NCI-H2227 treated with DMSO at 0.1 percent for 48 hours (cell line): ENCODE measurements at regions not wholly inside any gene's neighbourhood (a gene's known extent, or its start where the extent isn't known, plus 50 kb on each side); places are given as distances from the start of the nearest gene placed in this dataset.
A peak's percentile ranks its signal among the peaks of the same experiment; 100 is the strongest.

Source experiments
- DNase-seq: peaks from one replicate; lab custom pipeline; 2025; lab: John Stamatoyannopoulos, UW

DNA sequence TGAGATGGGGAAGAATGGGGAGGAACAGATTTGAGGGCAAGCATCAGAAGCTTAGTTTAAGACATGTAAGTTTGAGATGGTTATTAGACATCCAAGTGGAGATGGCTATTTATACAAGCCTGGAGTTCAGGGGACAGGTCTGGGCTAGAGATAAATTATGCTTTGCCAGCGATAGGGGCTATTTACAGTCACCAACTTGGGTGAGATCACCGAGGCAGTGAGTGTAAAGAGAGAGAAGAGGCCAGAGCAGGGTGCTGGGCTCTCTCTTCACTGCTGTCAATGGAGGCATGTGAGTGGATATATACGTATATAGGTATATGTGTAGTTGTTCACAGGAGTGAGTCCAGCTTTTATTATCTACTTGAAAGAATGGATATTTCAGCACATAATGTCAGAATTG lies 81.0 kb downstream of the QPCT start:
- no peak for DNase-seq

DNA sequence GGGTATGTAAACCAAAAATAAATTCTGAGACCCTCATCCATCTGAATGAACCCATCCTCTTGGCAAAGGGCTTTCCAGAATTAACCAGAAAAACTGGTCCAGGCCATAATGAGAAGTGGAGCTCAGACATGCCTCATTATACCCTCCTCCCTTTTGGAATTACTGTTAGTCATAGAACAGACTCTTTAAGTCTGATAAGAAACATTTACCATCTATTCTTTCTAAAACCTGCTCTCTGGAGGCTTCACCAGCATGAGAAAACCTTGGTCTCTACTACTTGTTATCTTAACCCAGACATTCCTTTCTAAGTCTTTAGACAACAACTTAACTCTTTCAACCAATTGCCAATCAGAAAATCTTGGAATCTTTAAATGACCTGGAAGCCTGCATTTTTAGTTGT lies 82.8 kb downstream of the QPCT start:
- DNase-seq, result no peak

DNA sequence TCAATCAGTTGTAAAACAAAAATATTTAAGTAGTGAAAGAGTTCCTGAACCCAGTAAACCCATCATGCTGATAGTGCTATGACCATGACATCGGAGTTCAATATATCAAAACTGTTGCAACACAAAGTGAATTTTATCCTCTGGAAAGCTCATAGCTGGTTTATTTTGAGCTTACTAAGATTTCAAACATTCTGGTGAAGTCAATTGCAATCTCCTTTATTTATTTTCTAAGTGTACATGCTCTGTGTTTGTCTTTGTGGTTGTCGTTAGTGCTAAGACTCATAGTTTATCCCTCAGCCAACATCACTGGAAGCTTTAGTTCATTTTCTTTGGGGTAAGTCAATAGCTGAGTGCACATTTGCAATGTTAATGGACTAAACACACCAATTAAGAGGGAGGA lies 91.9 kb downstream of the QPCT start:
- DNase-seq, result no peak

DNA sequence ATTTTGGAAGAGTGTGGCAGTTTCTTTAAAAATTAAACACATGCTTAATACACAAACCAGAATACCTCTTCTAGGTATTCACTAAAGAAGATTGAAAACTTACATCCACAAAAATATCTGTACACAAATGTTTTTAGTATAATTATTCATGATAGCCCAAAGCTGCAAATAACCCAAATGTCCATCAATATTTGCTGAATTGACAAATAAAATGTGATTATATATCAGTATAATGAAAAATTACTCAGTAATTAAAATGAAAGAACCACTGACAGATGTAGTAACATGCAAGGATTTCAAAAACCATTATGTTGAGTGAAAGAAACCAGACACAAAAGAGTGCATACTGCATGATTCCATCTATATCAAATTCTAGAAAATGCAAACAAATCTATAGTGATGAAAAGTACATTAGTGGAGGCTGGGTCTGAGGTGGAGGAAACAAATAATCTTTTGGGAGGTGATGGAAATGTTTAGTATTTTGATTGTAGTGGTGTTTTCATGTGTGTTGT lies 94.8 kb downstream of the QPCT start:
- no peak for DNase-seq

DNA sequence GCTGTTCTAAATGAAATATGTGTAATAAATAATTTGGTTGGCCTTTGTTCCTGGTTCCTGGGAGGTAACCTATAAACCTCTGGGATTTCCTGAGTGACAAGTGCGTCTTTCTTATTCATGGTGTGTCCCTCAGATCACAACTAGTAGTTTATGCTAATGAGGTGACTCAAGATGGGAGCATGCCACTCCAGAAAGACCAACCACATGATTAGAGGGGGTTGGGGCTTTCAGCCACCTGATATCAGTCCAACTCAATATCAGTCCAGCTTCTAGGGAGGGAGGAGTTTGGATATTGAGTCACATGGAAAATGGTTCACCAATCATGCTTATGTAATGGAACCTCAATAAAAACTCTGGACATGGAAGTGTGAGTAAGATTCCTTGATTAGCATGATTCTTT lies 96.6 kb downstream of the QPCT start:
- DNase-seq, result no peak

DNA sequence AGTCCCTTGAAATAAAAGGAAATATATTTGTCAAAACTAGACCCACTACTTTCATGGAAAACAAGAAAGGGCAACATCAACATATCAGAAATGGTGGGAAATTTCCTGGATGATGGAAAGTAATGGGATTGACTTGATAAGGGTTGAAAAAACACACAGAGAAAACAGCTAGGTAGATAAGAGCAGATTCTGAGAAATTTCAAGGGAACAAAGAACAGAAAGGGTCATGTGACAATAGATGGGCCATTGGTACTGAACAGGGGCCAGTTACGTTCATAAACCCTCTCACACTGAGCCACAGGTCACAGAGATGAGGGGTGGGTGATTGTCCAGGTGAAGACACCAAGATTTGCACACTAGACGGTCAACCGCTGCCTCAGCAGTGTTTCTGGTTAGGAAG lies 98.7 kb downstream of the QPCT start:
- no peak for DNase-seq

DNA sequence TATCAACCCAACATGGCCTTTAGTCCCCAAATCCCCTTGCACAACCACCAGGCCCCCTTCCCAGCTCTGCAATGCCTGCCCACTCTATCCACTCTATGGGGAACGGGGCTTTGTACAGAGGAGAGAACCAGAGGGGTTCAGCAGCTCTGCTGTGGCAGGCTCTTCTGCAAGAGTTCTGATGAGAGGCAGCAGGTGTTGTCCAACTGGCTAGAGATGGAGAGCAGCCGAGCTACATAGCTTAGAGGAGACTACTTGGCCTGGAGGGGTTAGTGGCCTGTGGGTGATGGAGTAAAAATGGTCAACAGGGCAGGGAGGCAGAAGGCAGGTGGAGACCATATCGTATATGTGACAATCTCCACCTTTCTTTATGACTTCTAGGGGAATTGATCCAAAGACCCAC lies 103.0 kb downstream of the QPCT start:
- no peak for DNase-seq

DNA sequence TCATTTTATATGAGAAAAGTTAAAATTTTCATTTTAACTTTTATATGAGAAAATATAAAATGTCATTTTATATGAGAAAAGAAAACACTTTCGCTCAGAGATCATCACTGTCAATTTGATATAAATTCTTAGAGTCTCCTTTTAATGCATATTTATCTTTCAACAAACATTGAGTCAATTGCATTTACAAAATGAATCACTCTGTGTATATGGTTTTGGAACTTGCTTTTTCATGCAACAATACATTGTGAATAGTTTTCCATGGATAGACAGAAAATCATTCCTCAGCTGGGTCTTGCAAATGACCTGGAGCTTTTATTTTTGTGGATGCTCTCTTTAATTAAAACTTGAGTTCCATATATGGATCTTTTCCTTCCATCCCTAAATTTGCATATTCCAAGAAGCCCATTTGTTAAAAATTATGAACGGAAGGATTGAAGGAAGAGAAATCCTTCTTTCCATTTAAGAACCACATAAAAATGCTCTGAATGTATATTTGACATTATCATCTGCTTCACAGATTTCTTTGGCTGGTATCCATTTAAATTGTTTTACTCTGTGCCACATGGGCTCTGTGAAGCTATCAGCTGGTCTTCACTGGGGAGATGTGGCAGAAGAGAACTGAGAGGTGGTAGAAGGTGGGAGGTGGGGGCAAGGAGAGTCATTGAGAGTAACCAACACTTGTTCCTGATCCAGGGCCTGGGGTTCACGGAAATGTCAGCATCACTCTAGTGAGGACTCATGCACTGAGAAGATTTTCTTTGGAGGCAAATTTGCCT lies 104.1 kb downstream of the QPCT start:
- DNase-seq, result no peak

DNA sequence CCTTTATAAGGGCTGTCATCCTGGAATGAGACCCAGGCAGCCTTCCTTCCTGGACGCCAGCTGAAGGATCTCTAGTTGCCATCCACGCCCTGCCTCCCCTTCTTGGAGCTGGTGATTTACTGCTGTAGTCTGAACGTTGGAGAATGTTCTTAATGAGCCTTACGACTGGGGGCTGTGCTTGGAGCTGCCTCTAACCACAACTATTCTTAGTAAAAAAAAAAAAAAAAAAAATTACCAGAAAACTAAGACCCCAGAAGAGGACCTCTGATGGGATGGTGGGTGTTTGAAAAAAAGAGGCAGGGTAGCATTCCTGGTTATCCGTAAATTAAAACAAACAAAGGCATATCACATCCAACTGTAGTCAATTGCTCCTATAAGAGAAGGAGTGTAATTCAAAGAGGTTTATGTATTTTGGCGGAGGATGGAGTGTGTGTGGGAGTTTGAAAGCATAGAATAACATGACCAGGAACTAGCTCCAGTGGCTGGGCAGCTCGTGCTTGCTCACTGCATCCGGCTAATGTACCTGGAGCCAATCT lies 105.4 kb downstream of the QPCT start:
- DNase-seq, result no peak

DNA sequence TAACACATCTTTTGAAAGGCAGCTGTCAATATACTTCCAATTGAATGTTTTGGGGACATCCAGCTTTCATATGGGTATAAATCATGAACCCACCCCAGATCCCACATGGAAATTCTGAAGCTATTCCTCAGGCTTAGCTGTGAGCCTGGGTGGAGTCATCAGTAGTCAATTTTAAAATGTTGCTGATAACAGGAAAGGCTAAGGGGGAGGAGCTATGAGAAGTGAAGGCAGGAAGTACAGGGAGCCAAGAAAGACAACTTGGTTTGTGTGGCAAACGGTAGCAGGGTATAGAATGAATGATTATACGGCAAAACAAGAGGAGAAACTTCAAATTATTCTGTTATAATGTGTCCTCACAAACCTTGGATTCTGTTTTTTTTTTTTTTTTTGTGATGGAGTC lies 108.6 kb downstream of the QPCT start:
- DNase-seq, result no peak

DNA sequence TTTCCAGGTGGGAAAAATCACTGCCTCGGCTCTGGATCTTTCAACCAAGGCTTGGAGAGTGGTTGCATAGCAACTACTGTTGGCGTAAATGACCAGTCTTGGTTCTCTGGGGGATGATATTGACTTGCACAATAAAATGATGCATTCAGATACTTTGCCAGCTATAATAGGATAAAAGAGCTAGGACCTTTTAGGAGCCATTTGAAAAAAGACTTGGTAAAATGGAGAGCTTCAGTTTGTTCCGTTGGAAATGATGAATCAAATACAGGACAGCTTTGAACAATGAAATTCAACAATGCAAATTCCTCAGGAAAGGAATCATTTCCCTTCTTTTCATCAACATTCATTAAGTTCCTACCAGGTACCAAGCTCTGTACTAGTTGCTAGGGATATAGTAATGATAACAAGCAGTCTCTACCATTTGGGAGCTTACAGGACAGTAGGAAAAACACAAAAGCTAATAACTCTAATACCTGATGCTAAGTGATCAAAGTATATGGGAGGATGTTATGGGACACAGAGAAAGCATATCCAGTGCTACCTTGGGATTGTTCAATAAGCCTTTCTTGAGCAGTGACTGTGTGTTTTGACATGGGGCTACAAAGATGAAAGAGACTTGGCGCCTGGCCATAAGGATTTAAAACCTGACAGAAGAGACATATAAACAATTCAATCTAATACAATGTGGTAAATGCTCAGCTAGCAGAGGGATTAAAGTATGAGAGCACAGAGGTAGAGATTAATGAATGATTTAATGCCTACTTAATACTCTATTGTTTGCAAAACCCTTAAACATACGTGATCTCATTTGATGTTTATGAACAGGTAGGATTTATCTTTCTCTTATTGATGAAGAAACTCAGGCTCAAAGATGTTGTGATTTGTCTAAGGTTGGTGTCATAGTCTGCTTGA lies 110.7 kb downstream of the QPCT start:
- DNase-seq, result peak; percentile 4

DNA sequence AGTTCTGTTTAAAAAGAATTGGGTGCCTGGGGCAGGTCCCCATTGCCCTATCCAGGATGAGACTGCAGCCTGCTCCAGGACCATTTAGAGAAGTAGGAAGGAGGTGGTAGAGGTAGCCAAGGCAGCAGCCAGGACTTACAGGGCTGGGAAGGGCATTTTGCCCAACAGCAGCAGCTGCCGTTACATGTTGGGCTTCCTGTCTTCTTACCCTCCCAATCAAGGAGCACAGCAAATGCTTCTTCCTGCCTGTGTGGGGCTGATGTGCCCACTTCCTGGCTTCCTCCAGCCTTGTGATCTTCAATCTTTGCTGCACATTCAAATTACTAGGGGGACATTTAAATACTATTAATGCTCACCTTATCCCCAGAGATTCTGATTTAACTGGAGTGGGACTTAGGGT lies 112.0 kb downstream of the QPCT start:
- DNase-seq, result no peak

DNA sequence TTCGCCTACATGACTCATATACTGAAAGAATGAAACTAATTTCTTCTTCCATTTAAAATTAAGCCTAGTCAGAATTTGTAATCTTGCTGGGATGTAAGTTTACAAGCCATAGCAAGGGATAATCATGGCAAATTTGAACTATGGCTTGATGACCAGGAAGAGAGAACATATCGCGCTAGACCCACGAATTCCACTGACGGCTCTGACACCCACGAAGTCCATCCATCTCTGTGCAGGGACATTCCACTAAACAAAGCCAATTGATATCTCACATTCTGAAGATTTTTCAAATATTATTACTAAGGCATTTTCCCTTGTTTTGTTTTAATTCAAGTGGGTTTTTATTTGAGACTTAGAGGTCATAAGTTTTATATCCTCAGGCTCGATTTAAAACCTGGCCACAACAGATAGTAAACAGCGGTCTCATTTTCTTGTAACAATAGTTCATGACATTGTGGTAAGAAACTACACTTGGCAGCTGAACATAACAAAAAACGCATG lies 113.0 kb downstream of the QPCT start:
- DNase-seq, result no peak

DNA sequence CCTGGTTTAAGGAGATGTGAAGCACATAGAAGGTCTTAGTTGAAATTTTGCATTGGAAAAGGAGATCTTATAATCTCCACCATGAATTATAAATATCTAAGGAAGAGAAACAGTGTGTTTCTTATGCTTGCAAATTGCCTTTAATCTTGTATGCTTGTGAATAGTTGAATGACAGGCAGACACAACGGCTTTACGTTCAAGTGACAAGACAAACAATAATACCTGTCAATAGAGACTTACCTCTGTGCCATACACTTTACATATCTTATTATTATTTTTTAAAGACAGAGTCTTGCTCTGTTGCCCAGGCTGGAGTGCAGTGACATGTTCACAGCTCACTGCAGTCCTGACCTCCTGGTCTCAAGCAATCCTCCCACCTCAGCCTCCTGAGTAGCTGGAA lies 113.7 kb downstream of the QPCT start:
- no peak for DNase-seq

DNA sequence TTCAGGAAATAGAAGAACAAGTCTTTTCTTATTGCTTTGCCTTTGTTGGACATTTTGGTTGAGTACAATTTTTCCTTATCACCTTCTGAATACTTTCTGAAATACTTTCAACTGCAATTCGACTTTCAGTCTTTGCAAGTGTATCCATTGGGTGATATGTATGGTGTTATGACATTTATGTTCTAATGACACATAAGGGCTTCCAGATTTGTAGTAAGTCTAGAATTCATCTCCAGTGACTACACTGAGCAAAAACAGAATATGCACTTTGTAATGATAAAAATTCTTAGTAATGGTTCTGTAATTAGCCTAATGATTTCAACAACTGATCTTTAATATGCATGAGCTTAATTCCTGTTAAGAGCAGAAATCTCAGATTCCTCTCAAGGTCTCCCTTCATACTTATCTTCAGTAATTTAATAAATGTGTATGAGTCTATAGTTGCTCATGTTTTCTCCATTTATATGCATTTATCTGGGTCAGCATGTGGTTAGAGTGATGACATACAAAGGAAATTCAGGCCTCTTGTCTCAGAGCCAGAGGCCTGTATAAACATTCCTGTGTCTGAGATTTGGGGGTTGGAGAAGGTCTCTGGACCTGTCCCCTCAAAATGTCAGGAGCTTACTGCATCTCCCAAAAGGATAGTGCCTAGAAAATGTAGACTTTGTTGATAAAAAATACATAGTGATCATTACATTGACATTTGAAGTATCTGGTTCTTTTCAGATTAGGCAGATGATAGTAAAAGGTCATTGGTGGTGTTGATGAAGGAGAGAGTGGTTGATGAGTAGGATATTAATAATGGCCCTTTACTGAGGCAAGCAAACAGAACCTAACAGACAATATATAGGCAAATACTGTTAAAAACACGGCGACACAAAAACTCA lies 114.9 kb downstream of the QPCT start:
- no peak for DNase-seq

DNA sequence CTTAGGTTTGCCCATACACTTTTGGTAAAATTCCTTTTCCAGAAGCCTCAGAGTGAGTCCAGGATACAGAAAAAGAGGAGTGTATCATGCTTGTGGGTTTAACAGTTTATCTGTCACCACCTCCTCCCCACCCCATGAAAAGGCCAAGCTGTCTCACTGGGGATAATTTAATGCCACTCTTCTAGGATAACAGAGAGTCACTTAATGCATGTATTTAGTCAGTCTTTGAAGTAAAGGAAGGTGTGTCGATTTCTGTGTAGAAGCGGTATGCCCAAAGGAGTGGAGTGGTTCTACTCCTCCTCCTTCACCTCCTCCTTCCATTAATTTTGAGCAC lies 116.4 kb downstream of the QPCT start:
- no peak for DNase-seq

DNA sequence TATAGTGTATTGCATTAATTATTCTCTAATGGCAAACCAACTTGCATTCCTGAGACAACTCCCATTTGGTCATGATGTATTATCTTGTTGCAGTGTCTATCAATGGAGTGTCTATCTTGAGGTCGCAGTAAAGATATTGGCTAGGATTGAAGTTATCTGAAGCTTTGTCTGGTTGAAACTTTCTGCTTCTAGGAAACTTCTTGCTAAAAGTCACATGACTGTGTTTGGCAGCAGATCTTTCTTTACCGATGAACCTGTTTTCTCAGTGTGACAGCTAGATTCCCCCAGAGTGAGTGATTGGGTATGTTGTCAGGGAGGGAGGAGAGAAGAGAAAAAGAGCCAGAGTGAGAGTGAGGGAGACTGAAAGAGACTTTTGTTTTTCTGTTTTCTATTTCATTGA lies 119.6 kb downstream of the QPCT start:
- no peak for DNase-seq

DNA sequence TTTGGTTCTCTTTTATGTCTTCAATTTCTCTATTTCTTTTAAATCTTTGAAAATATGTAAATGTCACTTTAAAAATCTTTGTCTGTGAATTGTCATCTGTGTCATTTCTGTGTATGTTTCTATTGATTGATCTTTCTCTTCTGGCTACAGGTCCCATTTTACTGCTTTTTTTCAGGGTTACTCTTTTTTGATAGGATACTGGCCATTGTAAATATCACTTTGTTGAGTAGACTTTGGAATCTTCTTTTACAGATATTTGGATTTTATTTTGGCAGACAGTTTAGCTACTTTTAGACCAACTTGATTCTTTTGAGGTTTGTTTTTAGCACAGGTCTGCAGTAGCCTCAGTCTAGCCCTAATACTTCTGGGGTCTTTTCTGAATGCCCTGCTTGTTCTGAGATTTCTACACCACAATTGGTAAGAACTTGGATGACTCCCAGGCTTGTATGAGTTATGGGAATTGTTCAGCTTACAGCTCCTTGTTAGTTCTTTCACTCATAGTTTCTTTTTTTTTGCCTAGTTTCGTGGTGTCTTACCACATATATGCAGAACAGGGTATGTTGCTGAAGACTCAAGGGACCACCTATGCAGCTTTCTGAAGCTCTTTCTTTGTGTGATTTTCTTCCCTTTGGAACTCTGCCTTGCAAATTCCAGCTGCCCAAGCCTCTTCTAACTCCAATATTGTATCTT lies 122.2 kb downstream of the QPCT start:
- DNase-seq, result no peak

DNA sequence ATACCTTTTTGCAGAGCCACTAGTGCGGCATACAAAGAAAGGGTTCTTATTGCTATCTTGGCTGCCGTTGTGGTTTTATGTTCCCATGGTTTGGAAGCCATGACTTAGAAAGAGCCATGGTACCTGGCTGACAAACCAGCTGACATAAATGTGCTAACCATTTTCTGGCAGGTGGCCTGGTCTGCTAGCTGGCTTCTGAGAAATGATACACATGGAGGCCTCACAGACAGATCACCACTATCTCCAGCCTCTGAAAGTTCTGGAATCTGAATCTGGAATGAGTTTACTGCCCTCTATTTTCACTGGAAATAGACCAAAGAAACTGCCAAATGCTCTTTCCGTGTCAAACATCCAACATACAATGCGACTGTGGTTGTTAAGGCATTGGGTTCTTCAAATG lies 123.7 kb downstream of the QPCT start:
- DNase-seq, result no peak

DNA sequence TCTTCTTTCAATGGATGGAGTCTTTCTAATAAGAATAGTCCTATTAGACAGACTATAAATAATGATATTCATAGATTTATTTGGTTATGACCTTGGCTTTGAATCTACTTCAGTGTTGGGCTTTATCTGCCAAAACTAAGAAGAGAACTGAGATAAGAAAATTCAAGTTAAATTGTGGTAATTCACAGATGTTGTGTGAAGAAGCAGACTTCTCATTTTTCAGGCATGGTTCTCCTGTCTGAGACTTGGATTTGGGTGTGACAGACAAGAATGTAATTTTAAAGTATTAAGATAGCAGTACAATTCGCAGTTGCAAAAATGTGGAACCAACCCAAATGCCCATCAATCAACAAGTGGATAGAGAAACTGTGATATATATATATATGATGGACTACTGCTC lies 124.7 kb downstream of the QPCT start:
- DNase-seq, result no peak

DNA sequence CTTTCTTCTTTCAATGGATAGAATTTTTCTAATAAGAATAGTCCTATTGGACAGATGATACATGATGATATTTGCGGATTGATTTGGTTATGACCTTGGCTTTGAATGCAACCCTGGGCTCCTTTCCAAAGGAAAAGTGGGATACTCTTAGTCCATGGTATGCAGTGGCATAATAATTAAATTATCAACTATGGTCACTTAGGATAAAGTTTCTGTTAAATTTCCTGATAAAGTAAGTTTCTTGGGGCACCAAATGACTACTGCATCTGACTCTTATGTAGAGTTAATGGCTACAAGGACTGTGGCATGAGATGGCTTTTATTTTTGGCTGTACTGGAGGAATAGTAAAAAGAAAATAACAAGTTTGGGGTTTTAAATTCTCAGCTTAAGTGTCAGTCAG lies 126.7 kb downstream of the QPCT start:
- no peak for DNase-seq
